ENCODE measurements at regions not wholly inside any gene's neighbourhood (a gene's known extent, or its start where the extent isn't known, plus 50 kb on each side); places are given as distances from the start of the nearest gene placed in this dataset.

DNA sequence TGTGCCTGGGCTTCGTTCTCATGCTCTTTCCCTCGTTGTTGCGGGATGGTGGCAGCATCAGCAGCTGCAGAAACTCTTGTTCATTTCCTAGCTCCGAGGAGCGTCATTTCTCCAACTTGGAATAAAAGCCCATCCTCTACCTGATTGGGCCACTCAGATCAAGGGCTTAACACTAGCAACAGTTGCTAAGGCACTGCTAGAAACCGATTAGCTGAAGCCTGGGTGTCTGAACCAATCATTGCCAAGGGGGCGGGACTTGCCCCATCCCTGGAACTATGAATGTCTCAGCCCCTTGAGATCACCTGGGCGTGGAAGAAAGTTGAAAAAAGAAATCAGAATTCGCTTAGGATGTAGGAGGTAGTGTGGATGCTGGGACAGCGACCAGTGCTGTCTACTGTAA is 145.3 kb downstream of the FOXL1 start:
- TF ChIP-seq CTCF (IDR thresholded peaks at IDR 0.05; ENCODE audit: low read depth, low read length, missing input control), result no peak
- TF ChIP-seq, protein P1, sequence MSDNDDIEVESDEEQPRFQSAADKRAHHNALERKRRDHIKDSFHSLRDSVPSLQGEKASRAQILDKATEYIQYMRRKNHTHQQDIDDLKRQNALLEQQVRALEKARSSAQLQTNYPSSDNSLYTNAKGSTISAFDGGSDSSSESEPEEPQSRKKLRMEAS (IDR thresholded peaks at IDR 0.05), result no peak
- TF ChIP-seq RAD21 (IDR thresholded peaks at IDR 0.05), result no peak
- TF ChIP-seq SP1 (IDR thresholded peaks at IDR 0.05), result no peak
- no peak for TF ChIP-seq GABPA (IDR thresholded peaks at IDR 0.05 in 1 of 2, conservative IDR thresholded peaks at IDR 0.05 in 1 of 2)
- TF ChIP-seq, protein P2, sequence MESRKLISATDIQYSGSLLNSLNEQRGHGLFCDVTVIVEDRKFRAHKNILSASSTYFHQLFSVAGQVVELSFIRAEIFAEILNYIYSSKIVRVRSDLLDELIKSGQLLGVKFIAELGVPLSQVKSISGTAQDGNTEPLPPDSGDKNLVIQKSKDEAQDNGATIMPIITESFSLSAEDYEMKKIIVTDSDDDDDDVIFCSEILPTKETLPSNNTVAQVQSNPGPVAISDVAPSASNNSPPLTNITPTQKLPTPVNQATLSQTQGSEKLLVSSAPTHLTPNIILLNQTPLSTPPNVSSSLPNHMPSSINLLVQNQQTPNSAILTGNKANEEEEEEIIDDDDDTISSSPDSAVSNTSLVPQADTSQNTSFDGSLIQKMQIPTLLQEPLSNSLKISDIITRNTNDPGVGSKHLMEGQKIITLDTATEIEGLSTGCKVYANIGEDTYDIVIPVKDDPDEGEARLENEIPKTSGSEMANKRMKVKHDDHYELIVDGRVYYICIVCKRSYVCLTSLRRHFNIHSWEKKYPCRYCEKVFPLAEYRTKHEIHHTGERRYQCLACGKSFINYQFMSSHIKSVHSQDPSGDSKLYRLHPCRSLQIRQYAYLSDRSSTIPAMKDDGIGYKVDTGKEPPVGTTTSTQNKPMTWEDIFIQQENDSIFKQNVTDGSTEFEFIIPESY (IDR thresholded peaks at IDR 0.05), result no peak
- no peak for TF ChIP-seq EGR1 (IDR thresholded peaks at IDR 0.05; ENCODE audit: low read depth in 2 of 2)

Data from liver (tissue), 3 donors.